ENCODE measurements at regions not wholly inside any gene's neighbourhood (a gene's known extent, or its start where the extent isn't known, plus 50 kb on each side); places are given as distances from the start of the nearest gene placed in this dataset.
"Not testable (repeated sequence)": the region's sequence is repeated elsewhere in the genome, so short reads cannot be mapped to it uniquely, and the experiment has no call there.

- TF ChIP-seq, protein P1, sequence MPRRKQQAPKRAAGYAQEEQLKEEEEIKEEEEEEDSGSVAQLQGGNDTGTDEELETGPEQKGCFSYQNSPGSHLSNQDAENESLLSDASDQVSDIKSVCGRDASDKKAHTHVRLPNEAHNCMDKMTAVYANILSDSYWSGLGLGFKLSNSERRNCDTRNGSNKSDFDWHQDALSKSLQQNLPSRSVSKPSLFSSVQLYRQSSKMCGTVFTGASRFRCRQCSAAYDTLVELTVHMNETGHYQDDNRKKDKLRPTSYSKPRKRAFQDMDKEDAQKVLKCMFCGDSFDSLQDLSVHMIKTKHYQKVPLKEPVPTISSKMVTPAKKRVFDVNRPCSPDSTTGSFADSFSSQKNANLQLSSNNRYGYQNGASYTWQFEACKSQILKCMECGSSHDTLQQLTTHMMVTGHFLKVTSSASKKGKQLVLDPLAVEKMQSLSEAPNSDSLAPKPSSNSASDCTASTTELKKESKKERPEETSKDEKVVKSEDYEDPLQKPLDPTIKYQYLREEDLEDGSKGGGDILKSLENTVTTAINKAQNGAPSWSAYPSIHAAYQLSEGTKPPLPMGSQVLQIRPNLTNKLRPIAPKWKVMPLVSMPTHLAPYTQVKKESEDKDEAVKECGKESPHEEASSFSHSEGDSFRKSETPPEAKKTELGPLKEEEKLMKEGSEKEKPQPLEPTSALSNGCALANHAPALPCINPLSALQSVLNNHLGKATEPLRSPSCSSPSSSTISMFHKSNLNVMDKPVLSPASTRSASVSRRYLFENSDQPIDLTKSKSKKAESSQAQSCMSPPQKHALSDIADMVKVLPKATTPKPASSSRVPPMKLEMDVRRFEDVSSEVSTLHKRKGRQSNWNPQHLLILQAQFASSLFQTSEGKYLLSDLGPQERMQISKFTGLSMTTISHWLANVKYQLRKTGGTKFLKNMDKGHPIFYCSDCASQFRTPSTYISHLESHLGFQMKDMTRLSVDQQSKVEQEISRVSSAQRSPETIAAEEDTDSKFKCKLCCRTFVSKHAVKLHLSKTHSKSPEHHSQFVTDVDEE (CRISPR knock-in tag; IDR thresholded peaks at IDR 0.05) = no peak
- TF ChIP-seq, protein P2, sequence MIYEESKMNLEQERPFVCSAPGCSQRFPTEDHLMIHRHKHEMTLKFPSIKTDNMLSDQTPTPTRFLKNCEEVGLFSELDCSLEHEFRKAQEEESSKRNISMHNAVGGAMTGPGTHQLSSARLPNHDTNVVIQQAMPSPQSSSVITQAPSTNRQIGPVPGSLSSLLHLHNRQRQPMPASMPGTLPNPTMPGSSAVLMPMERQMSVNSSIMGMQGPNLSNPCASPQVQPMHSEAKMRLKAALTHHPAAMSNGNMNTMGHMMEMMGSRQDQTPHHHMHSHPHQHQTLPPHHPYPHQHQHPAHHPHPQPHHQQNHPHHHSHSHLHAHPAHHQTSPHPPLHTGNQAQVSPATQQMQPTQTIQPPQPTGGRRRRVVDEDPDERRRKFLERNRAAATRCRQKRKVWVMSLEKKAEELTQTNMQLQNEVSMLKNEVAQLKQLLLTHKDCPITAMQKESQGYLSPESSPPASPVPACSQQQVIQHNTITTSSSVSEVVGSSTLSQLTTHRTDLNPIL (CRISPR knock-in tag; IDR thresholded peaks at IDR 0.05; ENCODE audit: low read depth) = no peak
- TF ChIP-seq RARB (CRISPR knock-in tag; IDR thresholded peaks at IDR 0.05) = no peak
- TF ChIP-seq SNAI2 (CRISPR knock-in tag; IDR thresholded peaks at IDR 0.05) = no peak
- no peak for TF ChIP-seq CSDC2 (CRISPR knock-in tag; IDR thresholded peaks at IDR 0.05)
- TF ChIP-seq ZFP30 (CRISPR knock-in tag; IDR thresholded peaks at IDR 0.05) = no peak
- TF ChIP-seq CSRNP3 (CRISPR knock-in tag; IDR thresholded peaks at IDR 0.05) = no peak
- no peak for TF ChIP-seq BACH2 (CRISPR knock-in tag; IDR thresholded peaks at IDR 0.05; ENCODE audit: borderline replicate concordance)
- TF ChIP-seq, protein P3, sequence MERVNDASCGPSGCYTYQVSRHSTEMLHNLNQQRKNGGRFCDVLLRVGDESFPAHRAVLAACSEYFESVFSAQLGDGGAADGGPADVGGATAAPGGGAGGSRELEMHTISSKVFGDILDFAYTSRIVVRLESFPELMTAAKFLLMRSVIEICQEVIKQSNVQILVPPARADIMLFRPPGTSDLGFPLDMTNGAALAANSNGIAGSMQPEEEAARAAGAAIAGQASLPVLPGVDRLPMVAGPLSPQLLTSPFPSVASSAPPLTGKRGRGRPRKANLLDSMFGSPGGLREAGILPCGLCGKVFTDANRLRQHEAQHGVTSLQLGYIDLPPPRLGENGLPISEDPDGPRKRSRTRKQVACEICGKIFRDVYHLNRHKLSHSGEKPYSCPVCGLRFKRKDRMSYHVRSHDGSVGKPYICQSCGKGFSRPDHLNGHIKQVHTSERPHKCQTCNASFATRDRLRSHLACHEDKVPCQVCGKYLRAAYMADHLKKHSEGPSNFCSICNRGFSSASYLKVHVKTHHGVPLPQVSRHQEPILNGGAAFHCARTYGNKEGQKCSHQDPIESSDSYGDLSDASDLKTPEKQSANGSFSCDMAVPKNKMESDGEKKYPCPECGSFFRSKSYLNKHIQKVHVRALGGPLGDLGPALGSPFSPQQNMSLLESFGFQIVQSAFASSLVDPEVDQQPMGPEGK (CRISPR knock-in tag; IDR thresholded peaks at IDR 0.05; ENCODE audit: borderline replicate concordance) = no peak
Observed at GRCh38 chr2:147595200-147595599, 249.6 kb upstream of the ACVR2A start (continued).

GRCh38 chr2:147594038-147594437, 250.8 kb upstream of the ACVR2A start:
- no peak for ATAC-seq
- TF ChIP-seq ZFP3 (CRISPR knock-in tag; IDR thresholded peaks at IDR 0.05) (no peak), ARNTL (CRISPR knock-in tag; IDR thresholded peaks at IDR 0.05; ENCODE audit: borderline replicate concordance, low read depth) (no peak), CSRNP3 (CRISPR knock-in tag; IDR thresholded peaks at IDR 0.05) (no peak), RARB (CRISPR knock-in tag; IDR thresholded peaks at IDR 0.05) (no peak), SNAI2 (CRISPR knock-in tag; IDR thresholded peaks at IDR 0.05) (no peak), ZNF565 (CRISPR knock-in tag; conservative IDR thresholded peaks at IDR 0.05; ENCODE audit: low read depth) (no peak), PPARA (CRISPR knock-in tag; IDR thresholded peaks at IDR 0.05; ENCODE audit: borderline replicate concordance) (no peak), TCF4 (CRISPR knock-in tag; IDR thresholded peaks at IDR 0.05; ENCODE audit: borderline replicate concordance) (no peak), ESRRG (CRISPR knock-in tag; IDR thresholded peaks at IDR 0.05) (no peak)
- TF ChIP-seq, protein P4, sequence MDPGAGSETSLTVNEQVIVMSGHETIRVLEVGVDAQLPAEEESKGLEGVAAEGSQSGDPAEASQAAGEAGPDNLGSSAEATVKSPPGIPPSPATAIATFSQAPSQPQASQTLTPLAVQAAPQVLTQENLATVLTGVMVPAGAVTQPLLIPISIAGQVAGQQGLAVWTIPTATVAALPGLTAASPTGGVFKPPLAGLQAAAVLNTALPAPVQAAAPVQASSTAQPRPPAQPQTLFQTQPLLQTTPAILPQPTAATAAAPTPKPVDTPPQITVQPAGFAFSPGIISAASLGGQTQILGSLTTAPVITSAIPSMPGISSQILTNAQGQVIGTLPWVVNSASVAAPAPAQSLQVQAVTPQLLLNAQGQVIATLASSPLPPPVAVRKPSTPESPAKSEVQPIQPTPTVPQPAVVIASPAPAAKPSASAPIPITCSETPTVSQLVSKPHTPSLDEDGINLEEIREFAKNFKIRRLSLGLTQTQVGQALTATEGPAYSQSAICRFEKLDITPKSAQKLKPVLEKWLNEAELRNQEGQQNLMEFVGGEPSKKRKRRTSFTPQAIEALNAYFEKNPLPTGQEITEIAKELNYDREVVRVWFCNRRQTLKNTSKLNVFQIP (CRISPR knock-in tag; IDR thresholded peaks at IDR 0.05; ENCODE audit: borderline replicate concordance, low read depth) = no peak
- TF ChIP-seq, protein P2 (CRISPR knock-in tag; IDR thresholded peaks at IDR 0.05; ENCODE audit: low read depth) = no peak

GRCh38 chr2:147592784-147593183, 252.0 kb upstream of the ACVR2A start:
- ATAC-seq = not testable (repeated sequence)
